ENCODE measurements at regions not wholly inside any gene's neighbourhood (a gene's known extent, or its start where the extent isn't known, plus 50 kb on each side); places are given as distances from the start of the nearest gene placed in this dataset.
"Not testable (repeated sequence)": the region's sequence is repeated elsewhere in the genome, so short reads cannot be mapped to it uniquely, and the experiment has no call there.

DNA sequence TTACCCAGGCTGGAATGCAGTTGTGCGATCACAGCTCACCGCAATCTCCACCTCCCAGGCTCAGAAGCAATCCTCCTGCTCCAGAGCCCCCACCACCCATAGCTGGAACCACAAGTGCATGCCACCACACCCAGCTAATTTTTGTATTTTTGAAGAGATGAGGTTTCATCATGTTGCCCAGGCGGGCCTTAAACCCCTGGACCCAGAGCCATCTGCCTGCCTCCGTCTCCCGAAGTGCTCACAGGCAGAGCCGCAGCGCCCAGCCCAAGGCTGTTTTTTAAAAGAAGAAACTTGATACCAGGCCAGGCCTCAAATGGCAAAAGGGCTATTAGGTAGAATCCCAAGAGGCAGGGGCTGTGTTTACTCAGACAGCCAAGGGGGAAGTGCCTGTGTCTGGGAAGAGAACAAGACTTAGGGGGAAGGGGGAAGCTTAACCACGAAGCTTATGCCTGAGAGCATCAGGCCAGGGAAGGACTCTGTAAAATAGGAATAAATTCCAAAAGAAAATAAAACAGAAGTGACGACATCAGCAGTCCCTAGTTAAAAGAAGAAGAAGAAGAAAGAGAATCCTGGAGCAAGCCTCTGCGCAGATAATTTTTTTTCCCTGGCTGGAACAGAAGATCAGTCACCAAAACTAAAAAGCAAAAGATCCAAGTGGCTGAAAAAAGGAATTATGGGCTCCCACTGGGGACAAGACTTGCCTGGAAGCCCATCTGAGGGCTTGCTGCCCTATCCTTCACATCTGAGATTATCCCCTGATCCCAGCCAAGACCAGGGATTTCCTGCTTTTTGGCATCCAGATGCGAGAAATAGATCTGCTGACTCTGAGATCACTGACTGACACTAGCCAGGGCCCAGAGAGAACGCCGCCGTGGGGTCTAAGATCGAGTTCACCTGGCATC, 170.5 kb downstream of the NDUFA12 start:
- Histone ChIP-seq H3K9me3 (ENCODE audit: control insufficient read depth in 2 of 2, insufficient read depth in 1 of 2, low read depth in 1 of 2, low read length in 1 of 2) (no peaks in the 10 kb centered on the region), H3K4me1 (ENCODE audit: control insufficient read depth in 3 of 3, insufficient read depth in 2 of 3, low read depth in 1 of 3, low read length in 2 of 3) (peaks cover 0 to 24% (median 2%) of the 10 kb centered on the region in 3 donors), H3K36me3 (ENCODE audit: control insufficient read depth in 3 of 3, insufficient read depth in 2 of 3, low read depth in 1 of 3, low read length in 3 of 3) (no peaks in the 10 kb centered on the region), H3K4me3 (ENCODE audit: low read depth in 1 of 3, low read length in 3 of 3) (no peak overlapping the region), H3K27ac (ENCODE audit: low read depth in 1 of 3, low read length in 2 of 3) (peak overlapping the region in 2 of 3 donors; percentile 17 to 23), H3K27me3 (ENCODE audit: control insufficient read depth in 3 of 3, insufficient read depth in 3 of 3, low read length in 3 of 3) (no peaks in the 10 kb centered on the region)
- 73 to 92% (median 86%) methylated on average over 15 of the region's 15 CpGs for WGBS, 3 donors
- FAIRE-seq, result no peak
- no peak for DNase-seq

DNA sequence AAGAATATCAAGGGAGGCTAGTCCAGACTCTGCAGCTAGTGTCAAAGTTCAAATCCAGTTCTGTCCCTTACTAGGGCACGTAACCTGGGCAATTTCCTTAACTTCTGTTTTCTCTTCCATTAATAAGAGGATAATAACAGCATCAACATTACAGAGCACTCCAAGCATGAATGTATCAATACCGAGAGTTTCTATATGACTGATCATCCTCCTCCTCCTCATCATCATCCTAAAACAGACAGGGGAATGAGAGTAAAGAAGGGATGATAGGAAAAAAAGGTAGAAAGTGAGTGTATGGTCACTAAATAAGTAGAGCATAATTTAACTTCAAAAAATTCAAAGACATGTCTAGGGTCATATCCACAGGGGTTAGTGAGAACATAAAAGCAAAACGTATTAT, 171.4 kb downstream of the NDUFA12 start:
- DNase-seq (no peak), FAIRE-seq (no peak)
- no peaks in the 10 kb centered on the region for H3K27me3 ChIP-seq (ENCODE audit: control insufficient read depth in 3 of 3, insufficient read depth in 3 of 3, low read length in 3 of 3)
- H3K4me3 ChIP-seq (ENCODE audit: low read depth in 1 of 3, low read length in 3 of 3), result no peak overlapping the region
- no peak overlapping the region for H3K27ac ChIP-seq (ENCODE audit: low read depth in 1 of 3, low read length in 2 of 3)
- WGBS, 3 donors, result 77 to 88% (median 85%) methylated on average over 3 of the region's 3 CpGs
- no peaks in the 10 kb centered on the region for H3K36me3 ChIP-seq (ENCODE audit: control insufficient read depth in 3 of 3, insufficient read depth in 2 of 3, low read depth in 1 of 3, low read length in 3 of 3)
- H3K9me3 ChIP-seq (ENCODE audit: control insufficient read depth in 2 of 2, insufficient read depth in 1 of 2, low read depth in 1 of 2, low read length in 1 of 2), result no peaks in the 10 kb centered on the region
- H3K4me1 ChIP-seq (ENCODE audit: control insufficient read depth in 3 of 3, insufficient read depth in 2 of 3, low read depth in 1 of 3, low read length in 2 of 3), result peaks cover 0 to 24% (median 2%) of the 10 kb centered on the region in 3 donors

DNA sequence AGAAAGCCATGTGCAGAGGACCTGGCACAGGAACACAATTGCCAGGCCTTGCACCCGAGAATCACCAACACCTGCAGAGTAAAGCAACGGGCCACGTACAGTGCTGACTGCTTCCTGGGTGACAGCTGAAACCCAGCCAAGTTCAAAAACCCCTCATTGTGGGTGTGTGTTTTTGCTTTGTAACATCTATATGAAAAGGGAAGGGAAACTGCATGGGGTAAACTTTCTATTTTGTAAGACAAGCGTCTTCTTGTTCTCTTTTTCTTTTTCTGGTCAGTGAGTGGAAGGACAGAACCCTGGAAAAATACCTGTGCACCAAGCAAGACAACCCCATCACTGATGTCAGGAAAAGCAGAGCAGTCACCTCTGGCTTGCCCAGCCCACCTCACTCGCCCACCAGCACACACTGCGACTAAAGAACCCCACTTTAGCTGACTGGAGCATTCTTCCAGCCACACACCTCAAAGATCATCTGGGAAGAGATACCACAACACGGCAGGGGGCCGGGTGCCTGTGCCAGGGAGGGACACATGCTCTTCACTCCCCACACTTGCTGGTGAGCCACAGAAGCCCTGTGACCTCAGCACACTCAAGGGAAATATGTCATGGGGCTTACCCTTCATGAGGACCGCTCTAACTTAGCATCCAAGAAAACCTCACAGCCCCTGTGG, 172.3 kb downstream of the NDUFA12 start:
- no peaks in the 10 kb centered on the region for H3K27me3 ChIP-seq (ENCODE audit: control insufficient read depth in 3 of 3, insufficient read depth in 3 of 3, low read length in 3 of 3)
- no peaks in the 10 kb centered on the region for H3K36me3 ChIP-seq (ENCODE audit: control insufficient read depth in 3 of 3, insufficient read depth in 2 of 3, low read depth in 1 of 3, low read length in 3 of 3)
- no peak overlapping the region for H3K4me3 ChIP-seq (ENCODE audit: low read depth in 1 of 3, low read length in 3 of 3)
- no peak for FAIRE-seq
- DNase-seq, result no peak
- H3K4me1 ChIP-seq (ENCODE audit: control insufficient read depth in 3 of 3, insufficient read depth in 2 of 3, low read depth in 1 of 3, low read length in 2 of 3), result peaks cover 0 to 24% (median 2%) of the 10 kb centered on the region in 3 donors
- peak overlapping the region in 2 of 3 donors; percentile 43 to 74 for H3K27ac ChIP-seq (ENCODE audit: low read depth in 1 of 3, low read length in 2 of 3)
- no peaks in the 10 kb centered on the region for H3K9me3 ChIP-seq (ENCODE audit: control insufficient read depth in 2 of 2, insufficient read depth in 1 of 2, low read depth in 1 of 2, low read length in 1 of 2)
- 56 to 64% (median 61%) methylated on average over 9 of the region's 9 CpGs for WGBS, 3 donors

DNA sequence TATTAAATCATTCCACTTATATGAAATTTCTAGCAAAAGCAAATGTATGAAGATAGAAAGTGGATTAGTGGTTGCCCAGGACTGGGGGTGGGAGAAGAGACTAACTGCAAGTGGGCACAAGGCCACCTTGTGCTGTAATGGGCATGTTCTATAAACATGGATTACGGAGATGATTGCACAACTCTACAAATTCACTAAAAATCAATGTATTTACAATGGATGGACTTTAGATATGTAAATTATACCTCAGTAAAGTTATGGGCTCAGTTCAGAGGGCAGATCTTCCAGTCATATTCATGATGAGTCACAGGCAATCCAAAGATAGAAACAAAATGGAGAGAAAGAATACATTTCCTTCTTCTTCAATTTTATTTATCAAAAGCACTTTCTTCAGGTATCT, 173.9 kb downstream of the NDUFA12 start:
- H3K27ac ChIP-seq (ENCODE audit: low read depth in 1 of 3, low read length in 2 of 3), result peak overlapping the region in 2 of 3 donors; percentile 50 to 74
- DNase-seq, result peak; percentile 68 to 78
- 21 to 65% (median 27%) methylated on average over 1 of the region's 1 CpG for WGBS, 3 donors

DNA sequence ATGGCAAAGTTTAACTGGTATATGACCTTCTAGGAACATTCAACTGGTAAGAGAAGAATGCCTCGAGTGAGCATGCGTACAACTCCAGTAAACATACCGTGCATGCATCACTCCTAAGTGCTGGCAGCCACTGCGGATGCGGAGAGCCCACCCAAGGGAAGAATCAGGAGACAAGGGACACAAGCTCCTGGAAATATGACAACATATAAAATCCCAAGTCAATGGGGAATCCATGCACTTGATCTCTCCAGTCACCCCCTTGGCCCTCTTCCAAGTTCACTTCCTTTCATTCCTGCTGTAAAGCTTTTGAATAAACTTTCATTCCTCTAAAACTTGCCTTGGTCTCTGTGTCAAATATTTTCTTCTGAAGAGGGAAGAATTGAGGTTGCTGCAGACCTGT, 168.7 kb upstream of the TMCC3 start:
- no peak for FAIRE-seq
- no peak overlapping the region for H3K27ac ChIP-seq (ENCODE audit: low read depth in 1 of 3, low read length in 2 of 3)
- no peak overlapping the region for H3K4me3 ChIP-seq (ENCODE audit: low read depth in 1 of 3, low read length in 3 of 3)
- H3K27me3 ChIP-seq (ENCODE audit: control insufficient read depth in 3 of 3, insufficient read depth in 3 of 3, low read length in 3 of 3), result peaks cover 0 to 6% (median 0%) of the 10 kb centered on the region in 3 donors
- WGBS, 3 donors, result 68 to 82% (median 77%) methylated on average over 5 of the region's 5 CpGs
- no peaks in the 10 kb centered on the region for H3K36me3 ChIP-seq (ENCODE audit: control insufficient read depth in 3 of 3, insufficient read depth in 2 of 3, low read depth in 1 of 3, low read length in 3 of 3)
- no peaks in the 10 kb centered on the region for H3K4me1 ChIP-seq (ENCODE audit: control insufficient read depth in 3 of 3, insufficient read depth in 2 of 3, low read depth in 1 of 3, low read length in 2 of 3)
- DNase-seq, result no peak
- H3K9me3 ChIP-seq (ENCODE audit: control insufficient read depth in 2 of 2, insufficient read depth in 1 of 2, low read depth in 1 of 2, low read length in 1 of 2), result peaks cover 0 to 2% of the 10 kb centered on the region in 2 donors

More for the DNA sequence above, 173.9 kb downstream of the NDUFA12 start:
- Histone ChIP-seq H3K9me3 (ENCODE audit: control insufficient read depth in 2 of 2, insufficient read depth in 1 of 2, low read depth in 1 of 2, low read length in 1 of 2) (no peaks in the 10 kb centered on the region), H3K4me1 (ENCODE audit: control insufficient read depth in 3 of 3, insufficient read depth in 2 of 3, low read depth in 1 of 3, low read length in 2 of 3) (peaks cover 0 to 24% (median 2%) of the 10 kb centered on the region in 3 donors), H3K36me3 (ENCODE audit: control insufficient read depth in 3 of 3, insufficient read depth in 2 of 3, low read depth in 1 of 3, low read length in 3 of 3) (no peaks in the 10 kb centered on the region), H3K4me3 (ENCODE audit: low read depth in 1 of 3, low read length in 3 of 3) (no peak overlapping the region), H3K27me3 (ENCODE audit: control insufficient read depth in 3 of 3, insufficient read depth in 3 of 3, low read length in 3 of 3) (no peaks in the 10 kb centered on the region)
- FAIRE-seq, result no peak

- DNase-seq (no peak), FAIRE-seq (no peak)
- no peak overlapping the region for H3K4me3 ChIP-seq (ENCODE audit: low read depth in 1 of 3, low read length in 3 of 3)
- no peaks in the 10 kb centered on the region for H3K36me3 ChIP-seq (ENCODE audit: control insufficient read depth in 3 of 3, insufficient read depth in 2 of 3, low read depth in 1 of 3, low read length in 3 of 3)
- H3K9me3 ChIP-seq (ENCODE audit: control insufficient read depth in 2 of 2, insufficient read depth in 1 of 2, low read depth in 1 of 2, low read length in 1 of 2), result peaks cover 0 to 3% of the 10 kb centered on the region in 2 donors
- peaks cover 0 to 6% (median 0%) of the 10 kb centered on the region in 3 donors for H3K27me3 ChIP-seq (ENCODE audit: control insufficient read depth in 3 of 3, insufficient read depth in 3 of 3, low read length in 3 of 3)
- H3K27ac ChIP-seq (ENCODE audit: low read depth in 1 of 3, low read length in 2 of 3), result no peak overlapping the region
- H3K4me1 ChIP-seq (ENCODE audit: control insufficient read depth in 3 of 3, insufficient read depth in 2 of 3, low read depth in 1 of 3, low read length in 2 of 3), result no peaks in the 10 kb centered on the region
- WGBS, 3 donors, result 75 to 91% (median 90%) methylated on average over 1 of the region's 1 CpG
These were observed 167.3 kb upstream of the TMCC3 start for GRCh38 chr12:94817695-94818075.

DNA sequence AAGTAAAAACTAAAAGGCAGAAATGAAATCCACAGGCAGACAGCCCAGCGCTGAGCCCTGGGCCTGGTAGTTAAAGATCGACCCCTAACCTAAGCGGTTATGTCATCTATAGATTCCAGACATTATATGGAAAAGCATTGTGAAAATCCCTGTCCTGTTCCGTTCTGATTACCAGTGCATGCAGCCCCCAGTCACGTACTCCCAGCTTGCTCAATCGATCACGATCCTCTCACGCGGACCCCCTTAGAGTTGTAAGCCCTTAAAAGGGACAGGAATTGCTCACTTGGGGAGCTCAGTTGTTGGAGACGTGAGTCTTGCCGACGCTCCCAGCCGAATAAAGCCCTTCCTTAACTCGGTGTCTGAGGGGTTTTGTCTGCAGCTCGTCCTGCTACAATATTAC, 166.8 kb upstream of the TMCC3 start:
- not testable (repeated sequence) for H3K27ac ChIP-seq (ENCODE audit: low read depth in 1 of 3, low read length in 2 of 3); FAIRE-seq; H3K27me3 ChIP-seq (ENCODE audit: control insufficient read depth in 3 of 3, insufficient read depth in 3 of 3, low read length in 3 of 3); DNase-seq; H3K4me3 ChIP-seq (ENCODE audit: low read depth in 1 of 3, low read length in 3 of 3); H3K36me3 ChIP-seq (ENCODE audit: control insufficient read depth in 3 of 3, insufficient read depth in 2 of 3, low read depth in 1 of 3, low read length in 3 of 3); H3K4me1 ChIP-seq (ENCODE audit: control insufficient read depth in 3 of 3, insufficient read depth in 2 of 3, low read depth in 1 of 3, low read length in 2 of 3); H3K9me3 ChIP-seq (ENCODE audit: control insufficient read depth in 2 of 2, insufficient read depth in 1 of 2, low read depth in 1 of 2, low read length in 1 of 2)
- WGBS, 3 donors, result 91 to 93% (median 92%) methylated on average over 15 of the region's 15 CpGs

DNA sequence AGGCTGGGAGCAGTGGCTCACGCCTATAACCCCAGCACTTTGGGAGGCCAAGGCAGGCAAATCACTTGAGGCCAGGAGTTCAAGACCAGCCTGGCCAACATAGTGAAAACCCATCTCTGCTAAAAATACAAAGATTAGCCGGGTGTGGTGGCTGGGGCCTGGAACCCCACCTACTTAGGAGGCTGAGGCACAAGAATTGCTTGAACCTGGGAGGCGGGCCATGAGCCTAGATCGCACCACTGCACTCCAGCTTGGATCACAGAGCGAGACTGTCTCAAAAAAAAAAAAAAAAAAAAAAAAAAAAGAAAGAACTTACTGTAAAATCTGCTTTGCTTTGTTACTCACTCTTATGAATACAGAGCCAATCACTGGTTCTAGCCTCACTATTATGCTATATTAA, 166.4 kb upstream of the TMCC3 start:
- H3K9me3 ChIP-seq (ENCODE audit: control insufficient read depth in 2 of 2, insufficient read depth in 1 of 2, low read depth in 1 of 2, low read length in 1 of 2); H3K27me3 ChIP-seq (ENCODE audit: control insufficient read depth in 3 of 3, insufficient read depth in 3 of 3, low read length in 3 of 3); H3K4me3 ChIP-seq (ENCODE audit: low read depth in 1 of 3, low read length in 3 of 3); H3K36me3 ChIP-seq (ENCODE audit: control insufficient read depth in 3 of 3, insufficient read depth in 2 of 3, low read depth in 1 of 3, low read length in 3 of 3); H3K27ac ChIP-seq (ENCODE audit: low read depth in 1 of 3, low read length in 2 of 3); FAIRE-seq; H3K4me1 ChIP-seq (ENCODE audit: control insufficient read depth in 3 of 3, insufficient read depth in 2 of 3, low read depth in 1 of 3, low read length in 2 of 3); DNase-seq: not testable (repeated sequence)
- WGBS, 3 donors, result 68 to 79% (median 75%) methylated on average over 5 of the region's 5 CpGs

All from small intestine (tissue), 7 donors.